Keratinocyte (primary cell): ENCODE measurements at regions not wholly inside any gene's neighbourhood (a gene's known extent, or its start where the extent isn't known, plus 50 kb on each side); places are given as distances from the start of the nearest gene placed in this dataset.

Experiments
- DNase-seq: peaks from one replicate; pipeline ENCODE4 v3.0.0-alpha.2; 2011; ENCODE audit warnings: low read depth, missing footprints, low spot score
- FAIRE-seq: peaks from 2 replicates; lab custom pipeline; 2011; peaks lifted over from hg19 to GRCh38; lab: Jason Lieb, UNC
- H2AFZ ChIP-seq: 2 replicates; pipeline ENCODE4 v1.6.0; 2012; ENCODE audit warnings: low read length, control low read depth, inconsistent platforms; ENCODE audit not compliant: control insufficient read depth
- H3K27ac ChIP-seq: 2 replicates; pipeline ENCODE4 v1.5.1; 2011; ENCODE audit warnings: low read length; ENCODE audit not compliant: control insufficient read depth, insufficient read depth
- H3K27me3 ChIP-seq: 3 replicates; pipeline ENCODE4 v1.6.0; 2011; ENCODE audit warnings: low read length; ENCODE audit not compliant: control insufficient read depth, insufficient read depth; ENCODE audit errors: extremely low read depth
- H3K36me3 ChIP-seq, 2 experiments: 2 replicates in 1 of 2; 3 replicates in 1 of 2; pipeline ENCODE4 v1.5.1; 2011; ENCODE audit warnings: low read length in 2 of 2, mild to moderate bottlenecking in 1 of 2; ENCODE audit not compliant: control insufficient read depth in 2 of 2, insufficient read depth in 2 of 2; ENCODE audit errors: extremely low read depth in 1 of 2
- H3K4me1 ChIP-seq: 3 replicates; pipeline ENCODE4 v1.5.1; 2011; ENCODE audit warnings: low read length; ENCODE audit not compliant: control insufficient read depth, insufficient read depth; ENCODE audit errors: extremely low read depth
- H3K4me2 ChIP-seq: 3 replicates; pipeline ENCODE4 v1.6.0; 2011; ENCODE audit warnings: low read depth, low read length; ENCODE audit not compliant: control insufficient read depth, insufficient read depth; ENCODE audit errors: extremely low read depth
- H3K4me3 ChIP-seq, 3 experiments: fragments of 200-600 bp in 1 of 3; sonication (generic) in 1 of 3; 2 replicates in 2 of 3; 3 replicates in 1 of 3; pipeline ENCODE4 v1.5.1; 2011 to 2016; ENCODE audit warnings: low read length in 3 of 3, mild to moderate bottlenecking in 3 of 3, control low read depth in 2 of 3, inconsistent platforms in 1 of 3, low read depth in 1 of 3, mixed read lengths in 1 of 3, mixed run types in 1 of 3, moderate library complexity in 1 of 3; ENCODE audit not compliant: control insufficient read depth in 2 of 3, insufficient read depth in 2 of 3; ENCODE audit errors: extremely low read depth in 1 of 3
- H3K79me2 ChIP-seq: 2 replicates; pipeline ENCODE4 v1.6.0; 2012; ENCODE audit warnings: low read length; ENCODE audit not compliant: control insufficient read depth, insufficient read depth
- H3K9ac ChIP-seq: 3 replicates; pipeline ENCODE4 v1.6.0; 2011; ENCODE audit warnings: low read length; ENCODE audit not compliant: control insufficient read depth, insufficient read depth; ENCODE audit errors: extremely low read depth
- H3K9me1 ChIP-seq: 3 replicates; pipeline ENCODE4 v1.6.0; 2011; ENCODE audit warnings: low read length; ENCODE audit not compliant: control insufficient read depth, insufficient read depth; ENCODE audit errors: extremely low read depth
- H3K9me3 ChIP-seq: 2 replicates; pipeline ENCODE4 v1.5.1; 2012; ENCODE audit warnings: low read depth, low read length; ENCODE audit not compliant: control insufficient read depth
- H4K20me1 ChIP-seq: 3 replicates; pipeline ENCODE4 v1.6.0; 2011; ENCODE audit warnings: low read length; ENCODE audit not compliant: control insufficient read depth, insufficient read depth; ENCODE audit errors: extremely low read depth
- CTCF ChIP-seq, 3 experiments: IDR thresholded peaks in 1 of 3; conservative IDR thresholded peaks in 1 of 3; optimal IDR thresholded peaks in 1 of 3; 2 replicates in 2 of 3; 3 replicates in 1 of 3; pipeline versions ENCODE3 to v1.5.1; 2011; ENCODE audit warnings: low read length in 3 of 3, mild to moderate bottlenecking in 3 of 3, moderate library complexity in 2 of 3, control low read depth in 1 of 3, inconsistent platforms in 1 of 3; ENCODE audit not compliant: insufficient read depth in 2 of 3; ENCODE audit errors: extremely low read depth in 1 of 3
- EZH2 ChIP-seq: IDR thresholded peaks from one replicate; pipeline ENCODE4 v1.6.1; 2012; ENCODE audit warnings: inconsistent platforms, mild to moderate bottlenecking, low read length, moderate library complexity
- dilution Hi-C: fragments of 300-500 bp; cut with MboI; formaldehyde crosslinking; loops from one replicate; pipeline ENCODE4 v1.7.0; 2020; ENCODE audit warnings: low sequenced_read_pairs; ENCODE audit not compliant: extremely low pct_ligation_motif_present

GRCh38 chr14:84541018-84541417, 988.9 kb upstream of the FLRT2 start:
- H3K4me1 ChIP-seq: no peaks in the 10 kb centered on the region
- H3K79me2 ChIP-seq: no peaks in the 10 kb centered on the region
- no peaks in the 10 kb centered on the region for H3K9me3 ChIP-seq
- DNase-seq (no peak), FAIRE-seq (no peak)
- H3K9me1 ChIP-seq: no peaks in the 10 kb centered on the region
- dilution Hi-C loops: no loop called here
- no peaks in the 10 kb centered on the region for H3K36me3 ChIP-seq
- H3K4me2 ChIP-seq: no peak overlapping the region
- no peak overlapping the region for H3K9ac ChIP-seq
- no peak overlapping the region for H3K27ac ChIP-seq
- no peaks in the 10 kb centered on the region for H3K27me3 ChIP-seq
- H4K20me1 ChIP-seq: no peaks in the 10 kb centered on the region
- TF ChIP-seq EZH2 (no peak), CTCF (optimal IDR thresholded peaks at IDR 0.05 in 1 of 3, IDR thresholded peaks at IDR 0.05 in 1 of 3, conservative IDR thresholded peaks at IDR 0.05 in 1 of 3; ENCODE audit: extremely low read depth in 1 of 3, insufficient read depth in 2 of 3, low read length in 3 of 3) (no peak)
- no peak overlapping the region for H3K4me3 ChIP-seq
- H2AFZ ChIP-seq: no peak overlapping the region

GRCh38 chr14:84543859-84544258, 986.1 kb upstream of the FLRT2 start:
- Histone ChIP-seq H3K4me2 (no peak overlapping the region), H3K9me1 (no peaks in the 10 kb centered on the region), H3K9me3 (no peaks in the 10 kb centered on the region), H3K4me3 (no peak overlapping the region), H3K79me2 (no peaks in the 10 kb centered on the region), H3K4me1 (no peaks in the 10 kb centered on the region), H3K9ac (no peak overlapping the region), H3K36me3 (no peaks in the 10 kb centered on the region), H3K27me3 (no peaks in the 10 kb centered on the region), H4K20me1 (no peaks in the 10 kb centered on the region), H3K27ac (no peak overlapping the region), H2AFZ (no peak overlapping the region)
- dilution Hi-C loops: no loop called here
- FAIRE-seq (no peak), DNase-seq (no peak)
- TF ChIP-seq CTCF (optimal IDR thresholded peaks at IDR 0.05 in 1 of 3, IDR thresholded peaks at IDR 0.05 in 1 of 3, conservative IDR thresholded peaks at IDR 0.05 in 1 of 3; ENCODE audit: extremely low read depth in 1 of 3, insufficient read depth in 2 of 3, low read length in 3 of 3) (no peak), EZH2 (no peak)
